Embryonic facial prominence (tissue), 1 donor: ENCODE measurements at regions not wholly inside any gene's neighbourhood (a gene's known extent, or its start where the extent isn't known, plus 50 kb on each side); places are given as distances from the start of the nearest gene placed in this dataset.
A peak's percentile ranks its signal among the peaks of the same experiment; 100 is the strongest.

Experiments
- DNase-seq: peaks from one replicate; pipeline ENCODE4 v3.0.0-alpha.2; 2016; ENCODE audit errors: extremely low spot score

DNA sequence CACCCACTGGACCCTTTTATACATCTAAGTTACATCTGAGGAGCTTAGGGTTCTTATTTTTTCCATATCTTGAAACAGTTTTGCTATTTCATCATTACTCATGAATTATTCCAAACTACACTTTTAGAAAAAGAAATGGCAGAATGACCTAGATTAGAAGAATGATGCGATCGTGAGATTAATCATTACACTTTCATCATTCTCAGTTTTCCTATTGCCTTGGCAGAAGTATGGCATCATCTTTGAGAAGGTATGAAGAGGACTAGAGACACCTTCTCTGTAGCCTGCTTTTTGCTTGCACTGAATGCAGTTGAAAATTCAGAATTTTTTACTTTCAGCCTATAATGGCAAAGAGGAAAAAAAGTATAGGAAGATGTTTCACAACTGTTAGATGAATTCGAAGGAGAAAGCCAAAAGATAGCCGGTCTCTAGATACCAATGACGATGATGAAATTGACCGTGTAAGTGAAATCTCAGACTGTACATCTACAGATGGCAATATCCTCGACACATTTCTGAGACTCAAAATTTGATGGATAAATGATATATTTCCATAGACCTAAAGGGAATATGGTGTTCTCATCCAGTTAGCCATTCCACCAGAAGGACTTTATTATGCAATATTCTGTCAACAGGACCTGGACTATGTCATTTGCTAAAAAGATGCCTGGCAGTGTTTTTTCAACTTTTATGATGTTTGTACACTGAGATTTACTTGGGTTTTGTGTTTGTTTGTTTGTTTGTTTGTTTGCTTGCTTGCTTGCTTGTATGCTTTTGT lies 191.8 kb downstream of the TOMM20 start:
- DNase-seq, result no peak

DNA sequence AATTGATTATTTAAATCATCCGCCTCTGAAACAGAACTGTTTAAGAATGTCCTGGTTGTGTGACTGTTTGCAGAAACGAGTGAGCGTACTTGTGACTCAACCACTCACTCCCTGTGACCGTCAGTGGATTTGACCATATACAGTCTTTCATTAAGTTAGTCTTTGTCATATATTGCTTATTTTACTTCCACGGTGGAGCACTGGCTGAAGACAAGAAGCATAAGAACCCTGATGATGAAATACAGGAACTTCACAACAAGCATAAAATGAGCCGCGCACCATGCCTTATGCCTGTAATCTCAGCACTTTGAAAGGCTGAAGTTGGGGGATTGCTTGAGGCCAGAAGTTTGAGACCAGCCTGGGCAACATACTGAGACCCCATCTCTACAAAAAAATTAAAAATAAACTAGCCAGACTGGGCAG lies 194.0 kb downstream of the TOMM20 start:
- no peak for DNase-seq

DNA sequence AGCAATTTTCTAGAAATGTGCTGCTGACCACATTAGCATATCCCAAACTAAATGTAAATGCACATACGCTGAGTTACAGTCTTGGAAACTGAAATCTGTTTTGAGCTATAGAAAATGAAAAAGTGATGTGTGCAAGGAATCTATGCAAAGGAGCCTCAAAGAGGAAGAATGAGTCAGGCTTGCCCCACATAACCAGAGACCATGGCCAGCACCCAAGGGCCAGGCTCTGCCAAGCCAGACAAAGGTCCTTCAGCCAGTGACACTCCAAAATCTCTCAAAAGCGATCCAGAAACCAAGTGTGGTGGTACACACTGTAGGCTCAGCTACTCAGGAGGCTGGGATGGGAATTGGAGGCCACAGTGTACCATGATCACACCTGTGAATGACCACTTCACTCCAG lies 195.2 kb downstream of the TOMM20 start:
- DNase-seq, result no peak

DNA sequence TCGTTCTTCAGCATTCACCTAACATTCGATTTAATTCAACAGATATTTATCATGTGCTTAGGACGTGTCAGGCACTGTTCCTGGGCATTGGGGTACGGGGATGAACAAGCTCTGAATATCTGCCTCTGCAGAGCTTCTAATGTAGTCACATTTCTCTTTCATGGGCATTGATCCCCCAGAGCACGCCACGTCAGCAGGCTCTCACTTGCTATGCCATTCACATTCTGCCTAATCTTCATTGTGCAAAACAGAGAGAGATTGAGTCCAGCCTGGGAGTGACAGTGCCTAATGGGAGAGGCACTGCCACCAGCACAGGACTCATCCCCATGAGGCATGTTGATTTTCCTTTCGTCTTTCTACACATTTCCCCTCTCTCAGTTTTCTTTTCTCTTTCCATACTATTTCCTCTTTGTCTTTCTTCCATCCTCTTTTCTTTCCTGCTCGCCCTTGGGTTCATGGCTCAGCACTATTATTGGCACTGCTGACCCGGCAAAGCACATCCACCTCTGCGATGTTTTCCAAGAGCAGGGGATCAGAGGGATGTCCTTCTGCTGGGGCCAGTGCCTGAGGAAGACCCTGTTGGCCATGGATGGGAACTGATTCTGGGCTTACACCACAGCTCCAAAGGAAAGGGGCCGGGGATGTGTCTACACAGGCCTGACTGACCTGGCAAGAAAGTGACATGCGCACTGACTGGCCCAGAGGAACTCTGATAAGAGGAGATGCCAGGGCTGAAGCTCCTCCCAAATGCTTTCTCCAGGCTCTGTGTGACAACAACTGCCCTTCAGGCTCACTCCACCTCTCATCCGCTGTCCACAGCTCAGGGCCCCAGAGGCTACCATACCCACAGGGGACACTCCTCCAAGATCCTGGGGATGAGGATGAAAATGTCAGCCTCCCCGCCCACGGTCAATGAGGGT lies 195.9 kb downstream of the TOMM20 start:
- no peak for DNase-seq

DNA sequence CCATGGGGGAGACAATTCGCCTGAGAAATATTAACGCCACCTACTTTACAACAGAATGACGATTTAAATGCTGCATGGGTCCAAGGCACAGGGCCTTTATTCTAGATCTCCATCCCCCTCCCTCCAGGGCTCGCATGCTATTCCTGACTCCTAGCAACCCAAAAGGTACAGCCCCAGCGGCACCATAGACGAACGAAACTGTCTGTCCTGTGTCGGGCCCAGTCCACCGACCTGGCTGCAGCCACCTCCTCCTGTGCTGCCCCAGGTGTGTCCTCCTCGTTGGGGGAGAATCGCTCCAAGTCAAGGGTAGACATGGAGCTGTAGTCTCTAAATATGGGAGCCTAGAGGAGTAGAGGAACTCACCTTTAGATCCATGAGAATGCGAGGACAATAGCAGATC lies 196.5 kb downstream of the TOMM20 start:
- DNase-seq, result no peak

DNA sequence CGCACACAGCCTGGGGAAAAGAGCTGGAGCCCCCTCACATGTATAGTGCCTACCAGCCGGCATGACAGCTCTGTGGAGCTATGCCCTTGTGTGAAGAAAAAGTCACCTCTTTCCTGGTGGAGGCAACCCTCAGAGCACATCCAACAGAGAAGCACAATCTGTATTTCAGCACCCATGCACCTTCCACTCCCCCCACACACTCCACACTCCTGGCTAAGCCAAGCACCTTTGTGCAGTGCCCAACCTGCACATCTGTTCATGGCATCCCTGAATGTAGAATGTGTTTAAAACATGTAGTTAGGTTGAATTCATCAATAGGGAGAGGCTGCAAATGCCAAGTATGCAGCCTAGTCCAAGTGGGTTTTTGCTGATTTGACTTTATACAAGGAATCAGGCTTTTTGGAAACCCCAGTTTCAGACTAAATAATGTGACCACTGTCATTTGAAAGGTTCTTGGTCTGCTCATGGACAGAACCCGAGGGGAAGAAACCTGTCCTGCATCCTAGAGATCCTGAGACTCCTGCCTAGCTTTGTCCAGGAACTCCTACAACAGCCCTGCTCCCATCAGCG lies 197.1 kb downstream of the TOMM20 start:
- DNase-seq, result no peak

DNA sequence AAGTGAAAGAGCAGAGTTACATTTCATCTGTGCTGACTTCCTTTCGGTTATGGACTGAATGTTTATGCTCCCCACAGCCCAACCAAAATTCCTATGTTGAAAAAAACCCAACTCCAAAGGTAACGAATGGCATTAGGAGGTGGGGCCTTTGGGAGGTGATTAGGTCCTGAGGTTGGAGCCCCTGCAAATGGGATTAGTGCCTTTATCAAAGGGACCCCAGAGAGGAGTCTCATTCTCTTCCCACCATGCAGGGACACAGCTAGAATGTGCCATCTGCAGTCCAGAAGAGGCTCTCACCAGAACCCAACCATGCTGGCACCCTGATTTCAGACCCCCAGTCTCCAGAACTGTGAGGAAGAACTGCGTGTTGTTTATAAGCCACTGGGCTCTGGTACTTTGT lies 199.3 kb downstream of the TOMM20 start:
- no peak for DNase-seq

DNA sequence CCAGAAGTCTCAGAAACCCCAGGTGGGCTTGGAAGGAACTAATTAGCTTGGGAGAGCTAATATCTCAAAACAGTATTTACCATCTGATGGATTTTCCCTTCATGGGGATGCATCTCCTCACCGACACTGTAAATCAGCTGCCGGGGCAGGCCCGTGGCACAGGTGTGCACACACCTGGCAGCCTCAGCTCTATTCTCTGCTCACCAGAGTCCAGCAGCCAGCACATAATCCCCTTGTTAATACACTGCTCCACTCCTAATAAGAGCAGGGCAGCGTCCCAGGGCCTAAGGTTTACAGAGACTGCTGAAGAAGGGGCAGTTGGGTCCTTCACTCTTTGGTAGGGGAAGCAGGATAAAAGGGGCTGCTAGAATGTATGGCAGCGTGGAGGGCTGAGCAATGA lies 200.0 kb downstream of the TOMM20 start:
- DNase-seq, result no peak

DNA sequence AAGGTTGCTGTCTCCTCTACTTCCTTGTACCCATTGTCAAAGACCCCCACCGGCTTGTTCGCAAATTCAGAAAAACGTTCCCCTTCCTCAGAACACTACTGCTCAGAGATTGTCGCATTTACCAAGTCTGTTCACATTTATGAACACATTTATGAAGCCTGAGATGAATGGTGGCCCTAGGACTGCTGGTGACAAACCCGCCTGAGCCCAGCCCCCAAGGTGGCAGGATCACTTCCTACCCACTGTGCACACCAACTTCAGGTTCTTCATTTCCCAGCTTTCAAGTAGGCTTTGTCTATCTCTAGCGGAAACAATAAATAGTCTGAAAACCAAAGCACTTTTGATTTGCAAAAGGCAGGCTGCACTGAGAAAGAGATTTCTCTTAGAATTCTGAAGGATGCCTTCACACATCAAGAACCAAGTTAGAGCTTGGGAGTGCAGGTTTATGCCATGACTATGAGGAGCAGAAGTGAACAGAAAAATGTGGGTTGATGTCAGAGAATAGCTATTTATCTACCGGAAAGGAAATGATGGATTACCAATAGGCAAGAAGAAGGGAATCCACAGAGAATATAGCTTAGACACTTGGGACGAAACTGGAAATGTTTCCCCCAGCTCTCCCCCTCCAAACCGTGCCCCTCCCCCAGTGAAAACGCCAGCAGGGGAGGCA lies 200.5 kb downstream of the TOMM20 start:
- no peak for DNase-seq

DNA sequence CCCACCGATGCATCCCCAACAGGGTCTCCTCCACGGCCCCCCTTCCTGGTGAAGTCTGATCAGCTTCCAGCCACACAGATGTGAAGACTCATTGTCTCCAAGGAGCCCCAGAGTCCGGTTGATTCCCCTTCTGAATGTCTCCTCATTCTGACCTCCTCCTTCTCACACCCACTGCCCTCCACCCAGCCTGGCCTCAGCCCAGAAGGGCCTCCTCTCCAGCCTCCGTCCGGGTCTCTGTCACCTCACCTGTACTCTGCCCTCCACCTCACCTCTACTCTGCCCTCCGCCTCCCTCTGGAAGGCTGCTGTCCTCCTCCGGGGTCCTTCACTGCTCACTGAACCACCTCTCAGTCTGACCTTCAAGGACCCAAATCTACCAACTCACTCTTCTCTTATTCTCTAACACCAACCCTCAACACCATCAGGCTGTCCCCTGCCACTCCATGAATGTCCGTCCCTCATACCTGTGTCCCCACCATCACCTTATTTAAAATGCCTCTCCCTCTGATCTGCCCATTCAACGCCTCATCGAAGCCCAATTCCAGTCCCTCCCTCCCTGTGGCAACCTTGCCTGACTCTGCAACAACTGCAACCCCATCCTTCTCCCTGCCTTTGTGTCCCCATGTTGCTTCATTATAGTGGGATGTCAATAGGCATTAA lies 201.2 kb downstream of the TOMM20 start:
- DNase-seq, result no peak

DNA sequence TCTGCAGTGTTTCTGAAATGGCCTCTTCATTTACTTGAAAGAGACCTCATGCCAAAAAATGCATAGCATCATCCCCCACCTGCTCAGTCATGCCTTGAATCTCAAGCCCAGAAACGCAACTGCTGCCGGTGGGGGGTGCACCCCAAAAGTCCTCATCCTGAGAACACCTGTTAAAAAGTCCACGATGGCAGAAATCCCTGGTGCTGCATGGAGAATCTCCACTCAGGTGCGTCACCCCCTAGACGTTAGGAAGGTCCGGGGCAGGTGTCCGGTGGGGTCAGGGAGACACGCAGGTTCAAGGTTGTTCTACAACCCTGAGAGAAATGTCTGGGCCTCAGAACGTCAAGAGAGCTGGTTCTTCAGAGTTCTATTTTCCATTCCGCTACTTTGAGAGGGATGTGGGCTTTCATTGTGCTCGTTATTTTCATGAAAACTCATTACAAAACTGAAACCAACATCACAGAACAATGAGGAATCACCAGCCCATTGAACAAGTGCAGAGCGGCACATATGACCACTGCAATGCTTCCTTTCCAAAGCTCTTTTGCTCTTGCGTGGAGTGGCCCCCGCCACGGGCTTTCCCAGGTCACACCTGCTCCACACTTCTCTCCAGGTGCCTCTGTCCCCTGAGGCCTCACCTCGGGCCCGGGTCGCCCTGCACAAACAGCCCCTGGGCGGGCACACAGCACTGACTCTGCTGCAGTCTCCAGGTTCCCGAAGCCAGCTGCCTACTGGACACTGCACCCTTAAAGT lies 201.9 kb downstream of the TOMM20 start:
- no peak for DNase-seq

DNA sequence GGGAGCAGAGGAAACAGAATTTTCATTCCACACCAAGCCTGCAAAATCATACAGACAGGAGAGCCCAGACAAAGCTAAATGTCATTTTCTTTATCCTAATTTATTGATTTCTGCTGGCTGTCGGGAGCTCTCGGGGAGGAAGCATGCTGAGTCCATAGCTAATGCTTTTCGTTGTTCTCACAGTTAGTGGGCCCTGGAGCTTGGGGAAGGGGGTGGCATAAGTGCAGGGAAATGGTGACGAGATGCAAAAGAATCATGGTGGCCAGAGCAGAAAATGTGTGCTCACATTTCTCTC lies 202.4 kb downstream of the TOMM20 start:
- DNase-seq, result no peak

DNA sequence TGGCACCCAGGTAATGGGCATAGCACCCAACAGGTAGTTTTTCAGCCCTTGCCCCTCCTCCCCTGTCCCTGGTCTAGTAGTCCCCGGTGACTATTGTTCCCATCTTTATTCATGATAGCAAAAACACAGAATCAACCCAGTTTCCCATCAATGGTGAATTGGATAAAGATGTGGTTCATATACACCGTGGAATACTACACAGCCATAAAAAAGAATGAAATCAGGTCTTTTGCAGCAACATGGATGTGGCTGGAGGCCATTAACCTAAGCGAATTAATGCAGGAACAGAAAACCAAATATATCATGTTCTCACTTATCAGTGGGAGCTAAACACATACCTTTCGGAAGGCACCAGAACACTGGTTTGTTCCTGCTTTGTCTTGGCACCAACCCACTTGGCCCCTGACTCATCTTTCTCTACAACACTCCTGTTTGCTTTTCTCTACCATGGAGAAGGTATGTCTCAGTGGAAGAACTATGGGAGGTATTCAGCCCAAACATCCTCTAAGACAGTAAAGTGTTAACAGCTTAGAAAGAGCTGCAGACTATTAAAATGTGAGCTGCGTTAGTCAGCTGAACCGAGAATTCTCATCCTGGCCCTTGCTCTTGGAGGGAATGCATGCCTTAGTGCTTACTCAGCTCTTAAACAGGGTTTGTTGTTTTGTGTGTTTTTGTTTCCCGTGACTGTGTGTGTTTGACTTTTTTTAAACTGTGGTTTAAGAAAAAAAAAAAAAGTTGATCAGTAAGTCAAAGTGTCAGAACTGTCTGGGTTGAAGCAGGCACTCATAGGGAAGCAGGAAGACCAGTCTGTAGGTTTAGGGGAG lies 203.0 kb downstream of the TOMM20 start:
- DNase-seq, result peak; percentile 69

DNA sequence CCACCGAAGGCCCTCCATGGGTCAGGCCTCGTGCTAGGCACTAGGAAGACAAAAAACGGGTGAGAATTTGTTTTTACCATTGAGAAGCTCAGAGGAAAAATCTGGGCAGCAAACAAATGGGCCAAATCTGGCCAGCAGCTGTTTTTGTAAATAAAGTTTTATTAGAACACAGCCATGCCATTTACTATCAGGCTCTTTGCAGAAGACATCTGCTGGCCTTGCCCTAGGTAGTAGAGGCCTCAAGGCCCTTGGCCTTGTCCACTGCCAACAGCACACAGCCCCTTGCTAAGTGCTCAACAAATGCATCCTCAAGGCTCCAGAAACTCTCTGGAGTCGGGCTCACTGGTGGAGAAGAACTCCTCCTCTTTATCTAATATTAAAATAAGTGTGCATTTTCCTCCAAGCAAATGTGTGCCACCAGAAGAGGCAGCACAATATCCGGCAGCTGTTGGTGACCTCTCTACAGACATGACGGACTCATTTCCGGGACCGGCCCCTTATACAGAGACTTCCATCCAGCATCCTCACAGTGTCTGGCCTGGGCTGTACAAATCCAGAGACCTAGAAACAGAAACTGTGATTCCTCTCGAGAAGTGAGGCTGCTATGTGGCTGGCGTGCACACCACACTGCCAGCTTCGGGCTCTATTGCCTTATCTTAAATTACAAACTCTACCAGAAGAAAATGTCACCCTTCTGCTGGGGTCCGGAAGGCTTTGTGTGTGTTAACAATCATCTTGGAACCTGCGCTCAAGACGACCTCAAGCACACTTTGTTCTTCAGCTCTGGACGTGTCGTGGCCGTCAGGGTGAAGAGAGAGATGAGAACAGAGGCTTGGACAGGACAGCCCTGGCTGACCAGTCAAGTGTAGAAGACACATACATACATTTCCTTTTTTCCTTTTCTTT lies 203.9 kb downstream of the TOMM20 start:
- no peak for DNase-seq

DNA sequence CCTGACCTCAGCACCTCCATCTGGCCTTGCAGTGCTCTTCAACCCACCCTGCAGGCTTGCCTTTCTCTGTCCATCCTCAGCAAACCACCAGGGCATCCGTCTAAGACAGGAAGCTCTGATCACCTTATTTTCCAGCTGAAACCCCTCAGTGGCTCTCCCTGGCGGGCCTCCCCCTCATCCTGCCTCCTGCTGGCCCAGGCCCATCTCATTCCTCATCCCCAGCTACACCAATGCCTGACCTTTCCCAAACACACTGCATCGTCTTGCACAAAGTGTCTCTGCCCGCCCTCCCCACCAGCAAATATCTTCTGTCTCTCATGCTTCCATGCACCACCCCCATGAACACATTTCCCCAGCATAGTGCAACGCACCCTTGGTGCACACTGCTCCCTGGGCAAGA lies 205.0 kb downstream of the TOMM20 start:
- DNase-seq, result no peak

DNA sequence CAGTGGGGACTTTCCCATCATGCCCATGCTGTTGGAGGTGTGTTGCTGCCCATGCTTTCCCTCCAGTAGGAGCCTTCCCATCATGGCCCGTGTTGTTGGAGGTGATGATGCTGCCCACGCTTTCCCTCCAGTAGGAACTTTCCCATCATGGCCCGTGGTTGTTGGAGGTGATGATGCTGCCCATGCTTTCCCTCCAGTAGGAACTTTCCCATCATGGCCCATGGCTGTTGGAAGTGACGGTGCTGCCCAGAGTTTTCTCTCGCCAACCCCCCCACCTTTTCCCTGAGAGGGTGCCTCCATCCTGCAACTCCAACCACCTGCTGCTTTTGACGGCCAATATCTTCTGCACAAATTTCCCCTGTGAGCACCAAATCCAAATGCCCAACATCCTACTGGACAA lies 205.7 kb downstream of the TOMM20 start:
- DNase-seq, result no peak

DNA sequence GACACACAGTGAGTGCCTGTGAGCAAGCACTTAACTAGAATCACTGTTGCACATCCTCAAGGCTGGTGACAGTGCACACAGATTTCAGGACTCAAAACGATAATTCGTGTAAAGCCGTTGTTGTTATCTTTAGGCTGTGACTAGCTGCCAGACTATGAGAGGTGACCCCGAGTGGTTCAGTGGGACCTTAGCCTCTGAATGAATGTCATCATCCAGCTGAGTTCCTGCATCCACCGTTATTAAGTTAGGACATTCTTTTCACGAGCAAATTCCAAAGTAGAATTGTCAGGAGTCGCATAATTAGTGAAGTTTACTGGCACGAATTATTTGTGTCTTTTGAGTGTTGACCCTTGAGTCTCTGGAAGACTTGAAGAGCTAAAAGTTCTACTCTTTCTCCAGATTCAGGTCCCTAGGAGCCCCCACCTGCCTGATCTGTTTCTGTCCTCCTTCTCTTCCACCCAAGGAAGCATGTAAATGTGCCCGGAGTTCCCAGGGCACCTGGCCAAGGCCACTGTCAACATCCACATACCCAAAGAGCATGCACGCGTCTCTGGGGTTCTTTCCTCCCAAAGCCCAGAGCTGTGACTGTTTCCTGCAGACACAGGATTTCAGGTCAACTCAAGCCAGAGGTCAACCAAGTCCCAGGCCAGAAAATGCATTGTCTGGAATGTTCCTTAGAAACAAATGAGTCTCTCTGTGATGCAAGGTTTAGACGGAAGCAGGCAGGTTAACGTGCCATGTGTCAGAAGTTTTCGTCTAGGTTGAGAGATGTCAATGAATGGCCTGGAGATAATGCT lies 207.2 kb downstream of the TOMM20 start:
- DNase-seq, result no peak

DNA sequence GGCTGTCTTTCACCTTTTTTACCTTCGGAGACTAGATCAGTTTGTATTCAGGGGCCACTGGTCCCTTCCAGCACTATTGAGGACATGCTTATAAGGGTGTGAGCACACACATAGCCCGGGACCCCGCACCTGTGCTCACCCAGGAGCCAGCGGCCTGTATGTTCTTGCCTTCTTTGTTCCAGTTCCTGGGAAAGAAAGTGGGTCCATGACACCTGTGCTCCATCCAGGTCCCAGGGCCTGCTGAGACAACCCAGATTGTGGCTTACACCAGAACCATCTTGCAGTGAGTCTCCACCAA lies 207.8 kb downstream of the TOMM20 start:
- no peak for DNase-seq
